GM20431 (cell line): ENCODE measurements at regions not wholly inside any gene's neighbourhood (a gene's known extent, or its start where the extent isn't known, plus 50 kb on each side); places are given as distances from the start of the nearest gene placed in this dataset.

Experiments
- in situ Hi-C: fragments of 300-500 bp; cut with MseI, MboI; formaldehyde crosslinking; loops from one replicate; pipeline ENCODE4 v1.15.0; 2020; ENCODE audit warnings: low sequenced_read_pairs; ENCODE audit not compliant: unreplicated experiment

- in situ Hi-C loops: loop anchor here (25.0 kb wide), 1 partner anchor 118 kb away; no protein-coding TSS in a partner anchor
Observed at GRCh38 chr4:74505355-74505978, 60.5 kb downstream of the AREG start.

DNA sequence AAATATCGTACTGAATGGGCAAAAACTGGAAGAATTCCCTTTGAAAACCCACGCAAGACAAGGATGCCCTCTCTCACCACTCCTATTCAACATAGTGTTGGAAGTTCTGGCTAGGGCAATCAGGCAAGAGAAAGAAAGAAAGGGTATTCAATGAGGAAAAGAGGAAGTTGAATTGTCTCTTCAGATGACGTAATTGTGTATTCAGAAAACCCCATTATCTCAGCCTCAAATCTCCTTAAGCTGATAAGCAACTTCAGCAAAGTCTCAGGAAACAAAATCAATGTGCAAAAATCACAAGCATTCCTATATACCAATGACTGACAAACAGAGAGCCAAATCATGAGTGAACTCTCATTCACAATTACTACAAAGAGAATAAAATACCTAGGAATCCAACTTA lies 64.4 kb downstream of the AREG start:
- in situ Hi-C loops: loop anchor here (25.0 kb wide), 1 partner anchor 122 kb away; no protein-coding TSS in a partner anchor

GRCh38 chr4:74516303-74516702 lies 71.4 kb downstream of the AREG start:
- in situ Hi-C loops: loop anchor here (25.0 kb wide), 1 partner anchor 129 kb away; no protein-coding TSS in a partner anchor

DNA sequence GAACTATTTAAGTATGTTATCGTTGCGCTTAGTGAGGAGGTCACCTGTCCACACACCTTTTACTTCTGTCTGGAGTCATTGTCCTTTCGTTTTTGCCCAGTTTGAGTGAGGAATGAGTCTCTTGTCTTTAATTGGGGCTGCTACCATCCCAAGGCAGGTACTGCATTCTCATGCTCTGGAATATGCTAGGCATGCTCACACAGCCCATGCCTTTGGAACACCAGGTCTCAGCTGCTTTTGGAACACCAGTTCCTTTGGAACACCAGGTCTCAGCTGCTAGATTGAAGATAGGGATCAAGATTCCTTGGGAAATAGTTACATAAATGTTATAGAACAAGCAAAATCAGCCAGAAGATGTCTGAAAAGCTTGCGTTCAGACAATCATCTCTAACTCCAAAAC lies 73.1 kb downstream of the AREG start:
- in situ Hi-C loops: loop anchor here (25.0 kb wide), 1 partner anchor 131 kb away; no protein-coding TSS in a partner anchor

GRCh38 chr4:74522251-74522991 lies 77.5 kb downstream of the AREG start:
- in situ Hi-C loops: loop anchor here (25.0 kb wide), 1 partner anchor 135 kb away; no protein-coding TSS in a partner anchor

- in situ Hi-C loops: loop anchor here (25.0 kb wide), 1 partner anchor 136 kb away; no protein-coding TSS in a partner anchor
Observed at GRCh38 chr4:74523096-74523495, 78.2 kb downstream of the AREG start.

DNA sequence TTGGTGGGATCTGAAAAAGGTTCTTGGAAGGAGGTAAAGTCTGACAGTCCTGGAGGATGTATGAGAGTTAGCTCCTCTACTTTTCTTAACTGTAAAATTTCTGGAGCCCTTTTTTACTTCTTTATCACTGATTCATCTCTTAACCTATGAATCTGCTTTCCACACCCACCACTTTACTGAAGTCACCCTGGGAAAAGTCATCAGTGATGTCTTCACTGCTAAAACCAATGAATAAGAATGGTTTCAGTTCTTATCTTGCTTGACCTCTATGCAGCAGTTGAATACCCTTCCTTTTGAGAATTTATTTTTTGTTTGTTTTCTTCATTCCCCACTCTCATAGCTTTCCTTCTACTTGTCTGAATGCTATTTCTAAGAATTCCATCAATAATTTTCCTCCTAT lies 80.0 kb downstream of the AREG start:
- in situ Hi-C loops: loop anchor here (25.0 kb wide), 1 partner anchor 138 kb away; no protein-coding TSS in a partner anchor

DNA sequence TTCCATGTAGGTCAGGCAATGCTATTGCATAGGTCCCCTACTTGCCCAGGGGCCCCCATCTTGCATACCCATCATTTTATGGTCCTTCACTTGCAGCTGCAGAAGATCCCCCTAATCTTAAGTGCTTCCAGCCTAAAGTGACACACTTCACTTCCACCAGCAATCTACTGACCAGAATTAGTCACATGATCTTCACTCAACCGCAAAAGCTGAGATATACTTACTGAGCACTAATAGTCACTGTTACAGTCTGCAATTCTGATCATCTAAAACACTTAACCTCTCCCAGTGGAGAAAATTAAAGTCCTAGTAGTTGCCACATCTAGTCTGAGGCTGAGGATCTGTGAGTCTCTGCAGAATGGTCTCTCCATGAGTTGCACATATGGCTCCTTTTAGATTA lies 82.1 kb downstream of the AREG start:
- in situ Hi-C loops: no loop called here

- in situ Hi-C loops: no loop called here
Observed at GRCh38 chr4:74528178-74528577, 83.2 kb downstream of the AREG start.

DNA sequence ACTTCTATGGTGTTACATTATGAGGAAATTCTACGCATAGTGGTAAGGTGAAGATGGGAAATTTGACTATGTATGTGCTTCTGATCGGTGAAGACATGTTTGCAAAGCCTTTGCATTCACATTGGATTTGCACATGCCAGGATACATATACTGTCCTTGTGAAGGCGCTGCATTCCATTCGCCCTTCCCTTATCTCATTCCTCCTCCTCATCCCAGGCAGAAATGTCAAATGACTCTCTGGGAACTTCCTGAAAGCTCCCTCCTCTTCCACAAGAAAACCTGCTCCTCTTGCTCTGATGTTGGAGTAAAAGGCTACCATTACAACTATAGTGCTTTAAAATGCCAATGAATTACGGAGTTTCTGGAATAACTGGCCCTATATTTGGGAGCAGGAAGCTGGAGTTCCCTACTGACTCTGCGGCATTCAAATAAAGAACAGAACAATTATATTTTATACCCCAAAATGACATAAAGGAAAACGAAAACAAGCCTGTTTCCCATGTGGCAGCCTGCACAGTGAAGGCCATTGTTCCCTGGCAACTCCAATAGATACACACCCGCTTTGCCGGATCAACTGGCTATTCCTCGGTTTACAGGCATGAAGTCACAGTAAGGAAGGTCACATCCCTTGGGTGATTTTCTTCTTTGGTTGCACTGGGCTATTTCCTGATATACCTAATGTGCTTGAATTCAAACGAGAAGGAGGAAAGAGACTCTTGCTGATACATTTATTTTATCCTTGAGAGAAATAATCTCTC lies 84.5 kb downstream of the AREG start:
- in situ Hi-C loops: no loop called here

GRCh38 chr4:74531963-74532794 lies 87.2 kb downstream of the AREG start:
- in situ Hi-C loops: no loop called here

DNA sequence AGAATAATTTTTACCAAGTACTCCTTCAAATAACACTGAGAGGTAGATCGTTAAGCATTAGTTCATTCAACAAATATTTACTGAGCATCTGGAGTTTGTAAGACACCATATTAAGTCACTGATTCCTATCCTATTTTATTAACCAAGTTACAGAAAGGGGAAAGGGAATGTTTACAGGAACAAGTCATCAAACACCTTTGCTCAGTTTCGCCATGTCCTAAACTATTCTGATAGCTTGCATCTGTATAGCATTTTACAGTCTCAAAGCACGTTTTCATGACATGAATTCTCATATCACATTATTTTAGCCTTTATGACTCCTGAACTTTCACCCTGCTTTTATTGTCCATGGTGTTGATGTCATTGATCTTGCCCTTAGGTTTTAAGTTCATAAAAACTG lies 89.2 kb downstream of the AREG start:
- in situ Hi-C loops: no loop called here

- in situ Hi-C loops: no loop called here
Observed at GRCh38 chr4:74534936-74535335, 90.0 kb downstream of the AREG start.

DNA sequence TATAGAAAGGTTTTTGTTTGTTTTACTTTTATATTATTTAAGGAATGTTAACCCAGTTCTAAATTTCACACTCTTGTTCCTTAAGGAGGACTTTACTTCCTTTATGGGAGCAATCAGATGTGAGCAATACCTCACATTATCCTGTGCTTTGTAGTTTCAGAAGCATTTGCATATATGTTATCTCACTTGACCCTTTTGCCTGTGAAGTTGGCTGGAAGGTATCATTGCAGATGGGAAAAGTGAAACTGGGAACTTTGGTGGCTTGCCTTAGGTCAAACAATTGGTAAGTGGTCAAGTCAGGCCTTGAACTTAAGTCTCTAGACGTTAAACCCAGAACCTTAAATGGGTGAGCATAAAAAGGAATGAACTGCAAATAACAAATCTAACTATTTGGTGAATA lies 90.6 kb downstream of the AREG start:
- in situ Hi-C loops: no loop called here

- in situ Hi-C loops: no loop called here
Observed at GRCh38 chr4:74536557-74536956, 91.6 kb downstream of the AREG start.

DNA sequence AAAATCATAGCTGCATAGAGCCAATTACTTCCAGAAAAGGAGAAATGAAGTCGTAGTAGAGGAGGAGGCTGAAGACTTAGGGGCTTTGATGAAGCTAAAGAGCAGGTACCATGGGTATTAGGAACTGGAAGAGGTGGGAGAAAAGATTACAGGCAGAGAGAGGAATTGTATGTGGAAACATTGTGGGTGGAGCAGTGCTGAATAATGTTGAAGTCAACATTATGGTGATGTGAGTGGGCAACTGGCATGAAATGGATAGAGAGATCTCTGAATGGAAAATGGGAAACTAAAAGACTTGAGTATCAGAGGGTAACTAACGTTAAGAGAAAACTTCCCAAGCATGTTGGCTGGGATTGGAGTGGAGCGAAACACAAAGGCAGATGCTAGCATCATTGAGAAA lies 92.5 kb downstream of the AREG start:
- in situ Hi-C loops: no loop called here

DNA sequence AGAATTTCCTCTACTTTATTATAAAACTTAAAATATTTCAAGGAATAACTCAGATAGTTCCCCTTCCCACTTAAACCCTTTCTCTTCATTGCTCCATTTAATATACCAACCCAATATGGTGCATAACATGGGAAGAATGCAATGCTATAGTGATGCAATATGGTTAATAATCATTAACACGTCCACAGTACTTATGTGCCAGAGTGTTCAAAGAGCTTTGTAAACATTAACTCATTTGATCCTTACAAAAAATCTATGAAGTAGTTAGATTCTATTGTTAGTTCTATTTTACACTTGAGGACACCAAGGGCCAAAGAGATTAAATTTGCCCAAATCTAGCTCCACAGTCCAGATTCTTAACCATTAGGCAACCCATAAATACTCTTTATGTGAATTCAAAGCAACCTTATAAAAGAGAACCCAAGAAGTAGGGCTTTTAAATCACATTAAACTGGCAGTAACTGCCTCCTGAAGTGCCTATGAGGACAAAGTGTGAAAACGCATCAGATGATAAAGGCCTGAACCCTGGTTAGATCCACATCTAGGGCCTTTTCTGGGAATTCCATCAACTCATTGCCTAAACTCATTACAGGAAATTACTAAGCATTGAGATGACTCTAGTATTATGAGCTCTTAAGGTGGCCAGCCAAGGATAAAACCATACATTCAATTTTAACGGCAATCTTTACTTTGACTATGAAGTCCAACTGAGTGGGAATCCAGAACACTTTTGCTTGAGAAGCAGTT lies 94.3 kb downstream of the AREG start:
- in situ Hi-C loops: no loop called here

- in situ Hi-C loops: no loop called here
Observed at GRCh38 chr4:74540193-74540592, 95.3 kb downstream of the AREG start.

DNA sequence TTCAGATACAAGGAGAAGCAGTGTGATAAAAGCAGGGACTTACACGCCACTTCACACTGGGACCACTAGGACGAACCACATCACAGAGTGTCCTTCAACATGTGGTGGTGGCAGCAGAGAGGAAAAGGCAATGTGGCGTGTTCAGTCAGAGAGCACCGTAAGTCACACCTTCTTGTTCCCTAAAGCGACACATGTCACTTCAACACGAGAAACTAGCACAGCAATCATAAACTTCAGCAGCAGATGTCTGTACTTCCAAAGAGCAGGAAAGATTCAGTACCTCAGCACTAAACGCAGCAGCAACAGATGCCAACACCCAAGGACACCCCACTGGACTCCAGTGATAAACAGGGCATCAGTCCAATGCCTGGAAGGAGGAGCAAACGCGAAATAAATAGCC lies 96.7 kb downstream of the AREG start:
- in situ Hi-C loops: no loop called here
